NCI-H446 (cell line): ENCODE measurements at regions not wholly inside any gene's neighbourhood (a gene's known extent, or its start where the extent isn't known, plus 50 kb on each side); places are given as distances from the start of the nearest gene placed in this dataset.
"Not testable (repeated sequence)": the region's sequence is repeated elsewhere in the genome, so short reads cannot be mapped to it uniquely, and the experiment has no call there.

Experiments used
- DNase-seq, 2 experiments: peaks; one replicate each; lab custom pipeline; 2025; lab: John Stamatoyannopoulos, UW

- DNase-seq: no peak
Measured at GRCh38 chr10:78649429-78649828, 419.3 kb upstream of the ZMIZ1 start.

GRCh38 chr10:78650122-78650521, 418.6 kb upstream of the ZMIZ1 start:
- DNase-seq: no peak

GRCh38 chr10:78651287-78651686, 417.5 kb upstream of the ZMIZ1 start:
- no peak for DNase-seq

GRCh38 chr10:78653555-78653954, 415.2 kb upstream of the ZMIZ1 start:
- no peak for DNase-seq

GRCh38 chr10:78654047-78654590, 414.6 kb upstream of the ZMIZ1 start:
- no peak for DNase-seq

- DNase-seq: no peak
Measured at GRCh38 chr10:78655979-78656378, 412.8 kb upstream of the ZMIZ1 start.

GRCh38 chr10:78656417-78657162, 412.2 kb upstream of the ZMIZ1 start:
- no peak for DNase-seq

GRCh38 chr10:78657163-78657861, 411.5 kb upstream of the ZMIZ1 start:
- peak; percentile 8 to 58 for DNase-seq

- no peak for DNase-seq
Measured at GRCh38 chr10:78657862-78658165, 411.0 kb upstream of the ZMIZ1 start.

GRCh38 chr10:78658645-78659597, 409.8 kb upstream of the ZMIZ1 start:
- no peak for DNase-seq

- no peak for DNase-seq
Measured at GRCh38 chr10:78659598-78659967, 409.2 kb upstream of the ZMIZ1 start.

GRCh38 chr10:78660446-78661106, 408.2 kb upstream of the ZMIZ1 start:
- no peak for DNase-seq

GRCh38 chr10:78663721-78664120, 405.0 kb upstream of the ZMIZ1 start:
- DNase-seq: no peak

GRCh38 chr10:78664929-78665553, 403.7 kb upstream of the ZMIZ1 start:
- no peak for DNase-seq

GRCh38 chr10:78672918-78673317, 395.8 kb upstream of the ZMIZ1 start:
- no peak for DNase-seq

- not testable (repeated sequence) for DNase-seq
Measured at GRCh38 chr10:78681141-78681540, 387.6 kb upstream of the ZMIZ1 start.

GRCh38 chr10:78681986-78682385, 386.8 kb upstream of the ZMIZ1 start:
- DNase-seq: not testable (repeated sequence)

- no peak for DNase-seq
Measured at GRCh38 chr10:78684947-78685346, 383.8 kb upstream of the ZMIZ1 start.

GRCh38 chr10:78685466-78686103, 383.2 kb upstream of the ZMIZ1 start:
- no peak for DNase-seq

- no peak for DNase-seq
Measured at GRCh38 chr10:78686444-78687060, 382.2 kb upstream of the ZMIZ1 start.
